ENCODE measurements at regions not wholly inside any gene's neighbourhood (a gene's known extent, or its start where the extent isn't known, plus 50 kb on each side); places are given as distances from the start of the nearest gene placed in this dataset.
"Not testable (repeated sequence)": the region's sequence is repeated elsewhere in the genome, so short reads cannot be mapped to it uniquely, and the experiment has no call there.

DNA sequence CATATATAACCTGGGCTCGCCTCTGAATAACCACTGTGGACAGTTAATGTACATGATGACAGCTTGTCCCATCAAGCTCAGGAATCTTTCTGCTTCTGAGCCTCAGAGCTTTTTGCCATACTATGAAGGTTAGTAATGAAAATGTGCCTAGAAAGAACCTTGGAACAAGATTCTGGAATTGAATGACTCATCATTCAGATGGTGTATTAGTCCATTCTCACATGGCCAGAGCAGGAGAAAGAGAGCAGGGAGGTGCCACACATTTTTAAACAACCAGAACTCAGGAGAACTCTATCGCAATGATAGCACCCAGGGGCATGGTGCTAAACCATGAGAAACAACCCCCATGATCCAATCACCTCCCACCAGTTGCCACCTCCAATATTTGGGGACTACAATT, 542.1 kb downstream of the PRR16 start:
- no peak for DNase-seq (ENCODE audit: low spot score)

DNA sequence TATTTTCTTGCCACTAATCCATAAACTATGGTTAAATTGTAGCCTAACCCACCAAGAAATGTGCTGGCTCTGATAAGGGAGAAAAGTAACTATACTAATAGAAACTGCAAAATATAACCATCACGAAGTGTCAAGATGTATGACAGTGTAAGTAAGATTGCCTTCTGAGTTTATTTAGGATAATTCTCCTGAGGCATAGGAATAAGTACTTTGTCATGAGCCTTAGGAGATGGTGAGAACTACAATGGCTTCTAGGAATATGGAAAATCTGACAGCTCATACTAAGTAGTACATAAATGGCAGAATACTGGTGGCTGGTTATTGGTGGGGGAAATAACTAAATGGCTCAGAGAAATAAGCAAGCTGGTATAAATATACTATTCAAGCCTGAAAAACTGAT, 543.9 kb downstream of the PRR16 start:
- no peak for DNase-seq (ENCODE audit: low spot score)

GRCh38 chr5:121009058-121009457, 545.0 kb downstream of the PRR16 start:
- DNase-seq (ENCODE audit: low spot score), result no peak

DNA sequence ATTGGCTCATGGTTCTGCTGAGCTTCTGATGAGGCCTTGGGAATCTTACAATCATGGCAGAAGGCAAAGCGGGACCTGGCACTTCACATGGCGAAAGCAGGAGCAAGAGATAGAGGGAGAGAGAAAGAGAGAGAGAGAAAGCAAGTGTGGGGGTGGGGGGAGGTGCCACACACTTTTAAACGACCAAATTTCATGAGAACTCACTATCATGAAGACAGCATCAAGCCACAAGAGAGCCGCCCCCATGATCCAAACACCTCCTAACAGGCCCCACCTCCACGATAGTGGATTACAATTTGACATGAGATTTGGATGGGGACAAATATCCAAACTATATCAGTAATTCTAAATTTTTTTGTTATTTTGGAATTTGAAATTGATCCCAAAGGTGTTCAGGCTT, 553.9 kb downstream of the PRR16 start:
- DNase-seq (ENCODE audit: low spot score), result no peak

DNA sequence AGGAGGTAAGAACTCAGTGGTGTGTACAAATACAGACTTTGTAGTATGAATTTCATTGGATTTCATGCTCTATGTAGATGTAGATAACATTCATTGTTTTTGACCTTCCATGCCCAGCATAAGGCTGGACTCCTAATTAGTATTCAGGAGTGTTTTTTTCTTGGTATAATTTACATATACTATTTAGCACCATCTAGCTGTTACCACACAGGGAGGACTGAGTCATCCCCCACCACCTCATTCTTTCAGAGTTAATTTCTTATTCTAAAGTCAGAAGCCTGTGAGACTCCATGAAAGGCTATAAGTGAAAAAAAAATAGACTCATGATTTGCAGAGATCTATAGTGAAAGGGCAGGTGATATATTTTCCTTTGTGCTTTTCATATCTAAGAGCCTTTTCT, 555.0 kb downstream of the PRR16 start:
- no peak for DNase-seq (ENCODE audit: low spot score)

GRCh38 chr5:121019734-121020133, 555.6 kb downstream of the PRR16 start:
- DNase-seq (ENCODE audit: low spot score), result no peak

DNA sequence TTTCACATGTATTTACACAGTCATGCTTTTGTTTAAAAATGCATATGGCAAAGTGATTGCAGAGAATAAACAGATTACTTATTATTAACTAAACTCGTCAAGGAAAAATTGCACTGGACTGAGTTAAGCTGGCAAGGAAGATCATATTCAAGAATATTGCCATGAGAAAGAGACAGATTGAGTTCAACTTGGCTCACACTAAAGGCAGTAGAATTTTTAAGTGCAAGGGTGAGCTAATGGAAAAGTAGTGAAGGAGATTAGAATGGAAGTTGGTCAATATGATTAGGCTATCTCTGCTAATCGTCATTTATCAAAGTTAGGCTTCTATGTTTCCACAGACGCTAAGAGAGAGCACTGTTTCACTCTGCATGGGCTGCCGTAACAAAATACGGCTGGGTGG, 557.6 kb downstream of the PRR16 start:
- DNase-seq (ENCODE audit: low spot score), result no peak

GRCh38 chr5:121024416-121025311, 560.6 kb downstream of the PRR16 start:
- DNase-seq (ENCODE audit: low spot score), result no peak

DNA sequence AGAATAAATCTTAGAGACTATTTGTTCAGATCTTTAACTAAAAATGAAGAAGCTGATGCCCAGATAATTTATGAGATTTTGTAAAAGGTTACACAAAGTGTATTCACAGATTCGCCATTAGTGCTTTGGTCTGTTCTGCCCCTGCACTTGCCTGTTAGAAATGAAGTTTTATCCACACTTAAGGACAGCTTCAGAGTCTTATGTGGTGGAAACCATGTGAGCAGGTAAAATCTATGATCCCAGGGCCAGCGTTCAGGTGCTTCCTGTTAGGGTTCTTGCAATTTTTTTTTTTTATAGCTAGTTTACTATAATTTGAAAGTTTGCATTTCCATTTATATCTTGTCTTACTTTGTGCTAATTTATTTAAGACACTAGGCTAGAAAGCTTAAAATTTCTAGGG, 561.6 kb downstream of the PRR16 start:
- DNase-seq (ENCODE audit: low spot score), result no peak

GRCh38 chr5:121027636-121028035, 563.5 kb downstream of the PRR16 start:
- no peak for DNase-seq (ENCODE audit: low spot score)

DNA sequence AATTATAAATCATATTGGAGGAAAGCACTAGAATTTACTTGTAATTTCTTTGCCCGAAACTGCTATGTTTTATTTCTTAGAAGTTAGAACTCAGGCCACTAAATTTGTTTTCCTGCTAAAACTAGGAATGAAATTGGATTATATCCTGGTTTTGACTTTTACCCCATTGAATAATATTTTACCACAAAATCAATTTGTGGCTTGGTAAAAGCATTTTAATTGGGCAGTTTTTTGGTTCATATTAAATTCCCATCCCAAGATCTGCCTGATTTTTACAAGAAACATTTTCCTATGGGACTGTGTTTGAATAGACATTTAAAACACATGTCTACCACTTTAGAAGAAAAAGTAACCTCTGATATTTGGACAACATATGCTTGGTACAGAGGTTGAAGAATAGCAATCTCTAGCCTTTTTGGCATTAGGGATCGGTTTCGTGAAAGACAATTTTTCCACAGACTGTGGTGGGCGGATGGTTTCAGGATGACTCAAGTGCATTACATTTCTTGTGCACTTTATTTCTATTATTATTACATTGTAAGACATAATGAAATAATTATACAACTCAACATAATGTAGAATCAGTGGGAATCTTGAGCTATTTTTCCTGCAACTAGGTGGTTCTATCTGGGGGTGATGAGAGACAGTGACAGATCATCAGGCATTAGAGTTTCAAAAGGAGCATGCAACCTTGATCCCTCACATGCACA, 565.6 kb downstream of the PRR16 start:
- peak; percentile 1 for DNase-seq (ENCODE audit: low spot score)

- DNase-seq (ENCODE audit: low spot score), result no peak
These were observed 567.4 kb downstream of the PRR16 start for GRCh38 chr5:121031491-121031890.

GRCh38 chr5:121033334-121033733, 569.2 kb downstream of the PRR16 start:
- no peak for DNase-seq (ENCODE audit: low spot score)

- no peak for DNase-seq (ENCODE audit: low spot score)
These were observed 574.3 kb downstream of the PRR16 start for GRCh38 chr5:121038438-121038837.

- no peak for DNase-seq (ENCODE audit: low spot score)
These were observed 585.9 kb downstream of the PRR16 start for GRCh38 chr5:121049971-121050370.

GRCh38 chr5:121053055-121053985, 589.2 kb downstream of the PRR16 start:
- no peak for DNase-seq (ENCODE audit: low spot score)

GRCh38 chr5:121055586-121055985, 591.5 kb downstream of the PRR16 start:
- no peak for DNase-seq (ENCODE audit: low spot score)

GRCh38 chr5:121064241-121064640, 600.1 kb downstream of the PRR16 start:
- not testable (repeated sequence) for DNase-seq (ENCODE audit: low spot score)

- DNase-seq (ENCODE audit: low spot score), result no peak
These were observed 622.6 kb downstream of the PRR16 start for GRCh38 chr5:121086671-121087070.

DNA sequence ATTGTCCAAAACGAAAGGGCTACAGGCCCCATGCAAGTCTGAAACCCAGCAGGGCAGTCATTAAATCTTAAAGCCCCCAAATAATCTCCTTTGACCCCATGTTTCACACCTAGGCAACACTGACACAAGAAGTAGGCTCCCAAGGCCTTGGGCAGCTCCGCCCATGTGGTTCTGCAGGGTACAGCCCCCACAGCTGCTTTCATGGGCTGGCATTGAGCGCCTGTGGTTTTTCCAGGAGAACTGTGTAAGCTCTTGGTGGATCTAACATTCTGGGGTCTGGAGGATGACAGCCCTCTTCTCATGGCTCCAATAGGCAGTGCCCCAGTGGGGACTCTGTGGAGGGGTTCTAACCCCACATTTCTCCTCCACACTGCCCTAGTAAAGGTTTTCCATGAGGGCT, 623.5 kb downstream of the PRR16 start:
- no peak for DNase-seq (ENCODE audit: low spot score)

- DNase-seq (ENCODE audit: low spot score), result no peak
These were observed 624.2 kb downstream of the PRR16 start for GRCh38 chr5:121088341-121088740.

GRCh38 chr5:121090822-121091221, 626.7 kb downstream of the PRR16 start:
- no peak for DNase-seq (ENCODE audit: low spot score)

Measured in putamen (tissue), 1 donor.